WTC11 (cell line): ENCODE measurements at regions not wholly inside any gene's neighbourhood (a gene's known extent, or its start where the extent isn't known, plus 50 kb on each side); places are given as distances from the start of the nearest gene placed in this dataset.

Experiments
- ATAC-seq: fragments of 200-7000 bp; cut with Tn5 transposase; 2 replicates; pipeline ENCODE4 v1.10.0; 2021; ENCODE audit warnings: mild to moderate bottlenecking, moderate library complexity
- CTCF ChIA-PET: fragments of 300-600 bp; sonication (Branson Sonifier 250); formaldehyde crosslinking; loops from one replicate; lab custom pipeline; 2021; ENCODE audit warnings: antibody characterized with exemption; lab: Charles Lee
- POLR2A ChIA-PET: fragments of 350-600 bp; sonication (Branson Sonifier 250); formaldehyde crosslinking; loops from one replicate; lab custom pipeline; 2021; ENCODE audit warnings: antibody characterized with exemption; lab: Charles Lee
- DNase-seq: peaks from one replicate; pipeline ENCODE4 v3.0.0; 2021; ENCODE audit warnings: low spot score
- H3K27ac Mint-ChIP-seq: 2 replicates; pipeline ENCODE4 v1.8.0; 2021; ENCODE audit warnings: mixed read lengths
- H3K27me3 Mint-ChIP-seq: 2 replicates; pipeline ENCODE4 v1.8.0; 2021; ENCODE audit warnings: low read depth, mild to moderate bottlenecking, moderate library complexity, mixed read lengths
- H3K36me3 Mint-ChIP-seq: 2 replicates; pipeline ENCODE4 v1.8.0; 2021; ENCODE audit warnings: mixed read lengths
- H3K4me1 Mint-ChIP-seq: 2 replicates; pipeline ENCODE4 v1.8.0; 2022; ENCODE audit warnings: mixed read lengths
- H3K4me3 Mint-ChIP-seq: 2 replicates; pipeline ENCODE4 v1.8.0; 2021; ENCODE audit warnings: mild to moderate bottlenecking, moderate library complexity, mixed read lengths
- H3K9me3 Mint-ChIP-seq: 2 replicates; pipeline ENCODE4 v1.8.0; 2021; ENCODE audit warnings: mixed read lengths
- CREM ChIP-seq: sonication (generic); formaldehyde crosslinking; IDR thresholded peaks from 2 replicates; pipeline ENCODE4 v1.8.1; 2022; ENCODE audit warnings: mild to moderate bottlenecking, missing genetic modification reagents, moderate library complexity
- EMX1 ChIP-seq: fragments of 250-450 bp; sonication (Bioruptor Pico); IDR thresholded peaks from 2 replicates; pipeline ENCODE4 v1.8.0; 2021; ENCODE audit warnings: mild to moderate bottlenecking
- FOXJ3 ChIP-seq: sonication (generic); formaldehyde crosslinking; IDR thresholded peaks from 2 replicates; pipeline ENCODE4 v1.9.0; 2021; ENCODE audit warnings: missing genetic modification reagents, mild to moderate bottlenecking, borderline replicate concordance
- GTF2I ChIP-seq: fragments of 250-450 bp; sonication (Bioruptor Pico); conservative IDR thresholded peaks from 2 replicates; pipeline ENCODE4 v1.4.0; 2021; ENCODE audit warnings: mild to moderate bottlenecking
- KAT7 ChIP-seq: sonication (generic); formaldehyde crosslinking; IDR thresholded peaks from 2 replicates; pipeline ENCODE4 v1.8.1; 2023; ENCODE audit warnings: missing genetic modification reagents, mild to moderate bottlenecking, borderline replicate concordance
- NFE2L1 ChIP-seq: sonication (generic); formaldehyde crosslinking; IDR thresholded peaks from 2 replicates; pipeline ENCODE4 v1.8.1; 2023; ENCODE audit warnings: missing genetic modification reagents
- NR3C1 ChIP-seq: sonication (generic); formaldehyde crosslinking; conservative IDR thresholded peaks from 2 replicates; pipeline ENCODE4 v1.8.1; 2023; ENCODE audit warnings: low read depth, mild to moderate bottlenecking, missing genetic modification reagents
- PRRX2 ChIP-seq: fragments of 250-450 bp; sonication (Bioruptor Pico); IDR thresholded peaks from 2 replicates; pipeline ENCODE4 v1.8.0; 2021; ENCODE audit warnings: mild to moderate bottlenecking
- RELA ChIP-seq: sonication (generic); formaldehyde crosslinking; IDR thresholded peaks from 2 replicates; pipeline ENCODE4 v1.8.1; 2022; ENCODE audit warnings: missing genetic modification reagents, mild to moderate bottlenecking, borderline replicate concordance
- SOX15 ChIP-seq: fragments of 250-450 bp; sonication (Bioruptor Pico); IDR thresholded peaks from 2 replicates; pipeline ENCODE4 v1.9.0; 2021; ENCODE audit warnings: mild to moderate bottlenecking
- ZNF263 ChIP-seq: sonication (generic); formaldehyde crosslinking; IDR thresholded peaks from 2 replicates; pipeline ENCODE4 v1.8.1; 2022; ENCODE audit warnings: low read depth, mild to moderate bottlenecking, moderate library complexity, missing genetic modification reagents
- ZNF396 ChIP-seq: fragments of 250-450 bp; sonication (Bioruptor Pico); IDR thresholded peaks from 2 replicates; pipeline ENCODE4 v1.8.0; 2021; ENCODE audit warnings: mild to moderate bottlenecking, moderate library complexity, borderline replicate concordance
- ZNF416 ChIP-seq: fragments of 250-450 bp; sonication (Bioruptor Pico); IDR thresholded peaks from 2 replicates; pipeline ENCODE4 v1.9.0; 2021; ENCODE audit warnings: mild to moderate bottlenecking, inconsistent platforms
- ZNF423 ChIP-seq: fragments of 250-450 bp; sonication (Bioruptor Pico); IDR thresholded peaks from 2 replicates; pipeline ENCODE4 v2.1.2; 2022; ENCODE audit warnings: mild to moderate bottlenecking, moderate library complexity
- TF ChIP-seq, protein P1 (sequence below): sonication (generic); formaldehyde crosslinking; IDR thresholded peaks from 2 replicates; pipeline ENCODE4 v1.8.1; 2023; ENCODE audit warnings: mild to moderate bottlenecking, moderate library complexity, missing genetic modification reagents
- TF ChIP-seq, protein P2 (sequence below): sonication (generic); formaldehyde crosslinking; IDR thresholded peaks from 2 replicates; pipeline ENCODE4 v1.8.1; 2023; ENCODE audit warnings: mild to moderate bottlenecking, missing genetic modification reagents
- TF ChIP-seq, protein P3 (sequence below): sonication (generic); formaldehyde crosslinking; IDR thresholded peaks from 2 replicates; pipeline ENCODE4 v1.8.1; 2022; ENCODE audit warnings: low read depth, mild to moderate bottlenecking, moderate library complexity, missing genetic modification reagents, borderline replicate concordance
- TF ChIP-seq, protein P4 (sequence below): sonication (generic); formaldehyde crosslinking; conservative IDR thresholded peaks from 2 replicates; pipeline ENCODE4 v1.8.1; 2022; ENCODE audit warnings: mild to moderate bottlenecking, missing genetic modification reagents
- TF ChIP-seq, protein P5 (sequence below): sonication (generic); formaldehyde crosslinking; IDR thresholded peaks from 2 replicates; pipeline ENCODE4 v1.8.0; 2023; ENCODE audit warnings: missing genetic modification reagents
- TF ChIP-seq, protein P6 (sequence below): sonication (generic); formaldehyde crosslinking; IDR thresholded peaks from 2 replicates; pipeline ENCODE4 v1.8.0; 2022; ENCODE audit warnings: mild to moderate bottlenecking, missing genetic modification reagents
- TF ChIP-seq, protein P7 (sequence below): sonication (generic); formaldehyde crosslinking; IDR thresholded peaks from 2 replicates; pipeline ENCODE4 v1.8.1; 2022; ENCODE audit warnings: mild to moderate bottlenecking, missing genetic modification reagents, moderate library complexity, borderline replicate concordance
- TF ChIP-seq, protein P8 (sequence below): sonication (generic); formaldehyde crosslinking; IDR thresholded peaks from 2 replicates; pipeline ENCODE4 v1.8.1; 2023; ENCODE audit warnings: mild to moderate bottlenecking, missing genetic modification reagents, moderate library complexity
- TF ChIP-seq, protein P9 (sequence below): fragments of 200-600 bp; IDR thresholded peaks from 2 replicates; pipeline ENCODE4 v1.8.0; 2022; ENCODE audit warnings: antibody characterized with exemption

DNA sequence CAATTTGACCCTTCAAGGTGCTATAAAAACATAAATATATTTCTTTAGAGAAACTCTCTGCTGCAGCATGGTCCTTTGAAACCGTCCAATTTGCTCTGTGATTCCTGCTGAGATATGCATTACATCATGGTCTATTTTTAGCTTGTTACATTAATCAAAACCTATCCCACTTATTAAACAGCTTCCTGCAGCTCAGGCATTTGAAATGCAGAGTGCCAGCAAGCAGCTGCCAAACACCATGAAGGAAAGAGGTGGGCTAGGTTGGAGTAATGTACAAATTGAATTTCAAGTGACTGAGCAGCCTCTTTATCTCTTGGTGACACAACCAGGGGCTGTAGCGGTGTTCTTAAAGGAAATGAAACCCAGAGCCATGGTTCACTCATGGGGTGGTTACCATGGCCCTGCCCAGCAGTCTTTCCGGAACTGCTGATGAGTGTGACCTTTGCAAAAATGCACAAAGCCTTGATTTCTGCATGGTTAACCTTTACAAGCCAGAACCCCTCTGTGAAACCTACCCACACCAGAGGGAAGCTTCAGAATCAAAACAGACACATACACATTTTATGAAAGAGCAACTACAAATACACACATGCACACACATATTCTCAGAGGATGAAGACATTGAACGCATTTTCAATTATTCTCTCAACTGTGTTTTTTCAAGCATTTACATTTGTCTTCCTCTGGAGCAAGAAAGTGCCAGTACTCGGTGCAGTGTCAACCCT, 155.8 kb upstream of the ZNF608 start:
- no peak for ATAC-seq
- no peak for DNase-seq
- no peak for TF ChIP-seq EMX1 (CRISPR knock-in tag)
- TF ChIP-seq, protein P1, sequence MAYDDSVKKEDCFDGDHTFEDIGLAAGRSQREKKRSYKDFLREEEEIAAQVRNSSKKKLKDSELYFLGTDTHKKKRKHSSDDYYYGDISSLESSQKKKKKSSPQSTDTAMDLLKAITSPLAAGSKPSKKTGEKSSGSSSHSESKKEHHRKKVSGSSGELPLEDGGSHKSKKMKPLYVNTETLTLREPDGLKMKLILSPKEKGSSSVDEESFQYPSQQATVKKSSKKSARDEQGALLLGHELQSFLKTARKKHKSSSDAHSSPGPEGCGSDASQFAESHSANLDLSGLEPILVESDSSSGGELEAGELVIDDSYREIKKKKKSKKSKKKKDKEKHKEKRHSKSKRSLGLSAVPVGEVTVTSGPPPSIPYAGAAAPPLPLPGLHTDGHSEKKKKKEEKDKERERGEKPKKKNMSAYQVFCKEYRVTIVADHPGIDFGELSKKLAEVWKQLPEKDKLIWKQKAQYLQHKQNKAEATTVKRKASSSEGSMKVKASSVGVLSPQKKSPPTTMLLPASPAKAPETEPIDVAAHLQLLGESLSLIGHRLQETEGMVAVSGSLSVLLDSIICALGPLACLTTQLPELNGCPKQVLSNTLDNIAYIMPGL = no peak
- no peak for TF ChIP-seq ZNF423 (CRISPR knock-in tag)
- TF ChIP-seq, protein P2, sequence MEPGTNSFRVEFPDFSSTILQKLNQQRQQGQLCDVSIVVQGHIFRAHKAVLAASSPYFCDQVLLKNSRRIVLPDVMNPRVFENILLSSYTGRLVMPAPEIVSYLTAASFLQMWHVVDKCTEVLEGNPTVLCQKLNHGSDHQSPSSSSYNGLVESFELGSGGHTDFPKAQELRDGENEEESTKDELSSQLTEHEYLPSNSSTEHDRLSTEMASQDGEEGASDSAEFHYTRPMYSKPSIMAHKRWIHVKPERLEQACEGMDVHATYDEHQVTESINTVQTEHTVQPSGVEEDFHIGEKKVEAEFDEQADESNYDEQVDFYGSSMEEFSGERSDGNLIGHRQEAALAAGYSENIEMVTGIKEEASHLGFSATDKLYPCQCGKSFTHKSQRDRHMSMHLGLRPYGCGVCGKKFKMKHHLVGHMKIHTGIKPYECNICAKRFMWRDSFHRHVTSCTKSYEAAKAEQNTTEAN = no peak
- TF ChIP-seq, protein P3, sequence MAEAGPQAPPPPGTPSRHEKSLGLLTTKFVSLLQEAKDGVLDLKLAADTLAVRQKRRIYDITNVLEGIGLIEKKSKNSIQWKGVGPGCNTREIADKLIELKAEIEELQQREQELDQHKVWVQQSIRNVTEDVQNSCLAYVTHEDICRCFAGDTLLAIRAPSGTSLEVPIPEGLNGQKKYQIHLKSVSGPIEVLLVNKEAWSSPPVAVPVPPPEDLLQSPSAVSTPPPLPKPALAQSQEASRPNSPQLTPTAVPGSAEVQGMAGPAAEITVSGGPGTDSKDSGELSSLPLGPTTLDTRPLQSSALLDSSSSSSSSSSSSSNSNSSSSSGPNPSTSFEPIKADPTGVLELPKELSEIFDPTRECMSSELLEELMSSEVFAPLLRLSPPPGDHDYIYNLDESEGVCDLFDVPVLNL (CRISPR knock-in tag) = no peak
- TF ChIP-seq ZNF263 = no peak
- TF ChIP-seq, protein P4, sequence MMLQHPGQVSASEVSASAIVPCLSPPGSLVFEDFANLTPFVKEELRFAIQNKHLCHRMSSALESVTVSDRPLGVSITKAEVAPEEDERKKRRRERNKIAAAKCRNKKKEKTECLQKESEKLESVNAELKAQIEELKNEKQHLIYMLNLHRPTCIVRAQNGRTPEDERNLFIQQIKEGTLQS = no peak
- TF ChIP-seq SOX15 (CRISPR knock-in tag) = no peak
- TF ChIP-seq PRRX2 = no peak
- TF ChIP-seq ZNF396 (CRISPR knock-in tag) = no peak
- no peak for TF ChIP-seq NR3C1
- TF ChIP-seq, protein P5, sequence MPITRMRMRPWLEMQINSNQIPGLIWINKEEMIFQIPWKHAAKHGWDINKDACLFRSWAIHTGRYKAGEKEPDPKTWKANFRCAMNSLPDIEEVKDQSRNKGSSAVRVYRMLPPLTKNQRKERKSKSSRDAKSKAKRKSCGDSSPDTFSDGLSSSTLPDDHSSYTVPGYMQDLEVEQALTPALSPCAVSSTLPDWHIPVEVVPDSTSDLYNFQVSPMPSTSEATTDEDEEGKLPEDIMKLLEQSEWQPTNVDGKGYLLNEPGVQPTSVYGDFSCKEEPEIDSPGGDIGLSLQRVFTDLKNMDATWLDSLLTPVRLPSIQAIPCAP (CRISPR knock-in tag) = no peak
- TF ChIP-seq, protein P6, sequence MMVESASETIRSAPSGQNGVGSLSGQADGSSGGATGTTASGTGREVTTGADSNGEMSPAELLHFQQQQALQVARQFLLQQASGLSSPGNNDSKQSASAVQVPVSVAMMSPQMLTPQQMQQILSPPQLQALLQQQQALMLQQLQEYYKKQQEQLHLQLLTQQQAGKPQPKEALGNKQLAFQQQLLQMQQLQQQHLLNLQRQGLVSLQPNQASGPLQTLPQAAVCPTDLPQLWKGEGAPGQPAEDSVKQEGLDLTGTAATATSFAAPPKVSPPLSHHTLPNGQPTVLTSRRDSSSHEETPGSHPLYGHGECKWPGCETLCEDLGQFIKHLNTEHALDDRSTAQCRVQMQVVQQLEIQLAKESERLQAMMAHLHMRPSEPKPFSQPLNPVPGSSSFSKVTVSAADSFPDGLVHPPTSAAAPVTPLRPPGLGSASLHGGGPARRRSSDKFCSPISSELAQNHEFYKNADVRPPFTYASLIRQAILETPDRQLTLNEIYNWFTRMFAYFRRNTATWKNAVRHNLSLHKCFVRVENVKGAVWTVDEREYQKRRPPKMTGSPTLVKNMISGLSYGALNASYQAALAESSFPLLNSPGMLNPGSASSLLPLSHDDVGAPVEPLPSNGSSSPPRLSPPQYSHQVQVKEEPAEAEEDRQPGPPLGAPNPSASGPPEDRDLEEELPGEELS (CRISPR knock-in tag) = no peak
- TF ChIP-seq, all 79 proteins: peak for 0
- Mint-ChIP-seq H3K27ac (no peak overlapping the region), H3K4me1 (peaks cover 40% of the 10 kb centered on the region), H3K4me3 (no peak overlapping the region), H3K9me3 (peaks cover 8% of the 10 kb centered on the region), H3K36me3 (peaks cover 7% of the 10 kb centered on the region), H3K27me3 (peaks cover 66% of the 10 kb centered on the region)
- ChIA-PET CTCF (no interaction called here), POLR2A (no interaction called here)

DNA sequence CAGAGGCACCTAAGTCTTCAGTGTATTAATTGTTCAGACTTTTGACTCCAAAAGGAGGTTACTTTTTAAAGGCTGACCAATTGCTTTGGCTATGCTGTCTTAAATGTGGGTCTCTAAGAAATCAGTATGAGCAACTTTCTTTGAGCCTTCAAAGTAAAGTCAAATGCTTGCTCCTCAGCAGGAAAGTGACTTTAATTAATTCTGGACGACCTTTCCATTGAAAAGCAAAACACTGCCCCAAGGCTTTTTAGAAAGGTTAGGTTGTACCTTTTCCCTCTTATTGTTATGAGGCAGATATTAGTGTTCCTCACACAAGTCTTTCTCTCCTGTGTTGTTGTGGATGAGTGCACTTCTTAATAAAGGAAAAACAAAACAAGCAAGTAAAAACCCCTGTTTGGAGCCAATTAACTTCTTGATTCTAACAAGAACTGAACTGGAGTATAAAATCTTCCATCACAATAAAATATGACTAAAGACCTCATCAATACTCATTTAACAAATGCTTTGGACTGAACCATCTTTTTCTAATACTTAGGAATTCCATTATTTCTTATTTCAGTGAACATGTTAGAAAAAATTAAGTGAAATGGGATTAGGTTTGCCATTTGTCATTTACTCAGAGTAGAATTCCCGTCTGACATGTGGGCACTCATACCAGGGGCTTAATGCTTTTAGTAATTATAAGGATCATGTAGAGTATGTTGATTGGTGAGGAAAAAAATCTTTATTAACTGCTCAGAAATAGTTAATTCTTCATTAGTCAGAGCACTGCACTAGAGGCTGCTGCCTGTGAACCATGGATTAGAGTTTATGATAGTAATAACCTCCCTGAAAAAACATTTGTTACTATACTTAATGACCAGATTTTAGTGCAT, 159.1 kb upstream of the ZNF608 start:
- no peak for DNase-seq
- peak; percentile 34; the same call in 1 of the 2 replicates for ATAC-seq
- H3K27ac Mint-ChIP-seq = no peak overlapping the region
- H3K36me3 Mint-ChIP-seq = no peaks in the 10 kb centered on the region
- H3K27me3 Mint-ChIP-seq = peaks cover 93% of the 10 kb centered on the region
- ChIA-PET POLR2A (no interaction called here), CTCF (no interaction called here)
- no peak overlapping the region for H3K4me3 Mint-ChIP-seq
- H3K9me3 Mint-ChIP-seq = no peaks in the 10 kb centered on the region
- TF ChIP-seq, protein P7, sequence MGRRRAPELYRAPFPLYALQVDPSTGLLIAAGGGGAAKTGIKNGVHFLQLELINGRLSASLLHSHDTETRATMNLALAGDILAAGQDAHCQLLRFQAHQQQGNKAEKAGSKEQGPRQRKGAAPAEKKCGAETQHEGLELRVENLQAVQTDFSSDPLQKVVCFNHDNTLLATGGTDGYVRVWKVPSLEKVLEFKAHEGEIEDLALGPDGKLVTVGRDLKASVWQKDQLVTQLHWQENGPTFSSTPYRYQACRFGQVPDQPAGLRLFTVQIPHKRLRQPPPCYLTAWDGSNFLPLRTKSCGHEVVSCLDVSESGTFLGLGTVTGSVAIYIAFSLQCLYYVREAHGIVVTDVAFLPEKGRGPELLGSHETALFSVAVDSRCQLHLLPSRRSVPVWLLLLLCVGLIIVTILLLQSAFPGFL (CRISPR knock-in tag) = no peak
- TF ChIP-seq, protein P8, sequence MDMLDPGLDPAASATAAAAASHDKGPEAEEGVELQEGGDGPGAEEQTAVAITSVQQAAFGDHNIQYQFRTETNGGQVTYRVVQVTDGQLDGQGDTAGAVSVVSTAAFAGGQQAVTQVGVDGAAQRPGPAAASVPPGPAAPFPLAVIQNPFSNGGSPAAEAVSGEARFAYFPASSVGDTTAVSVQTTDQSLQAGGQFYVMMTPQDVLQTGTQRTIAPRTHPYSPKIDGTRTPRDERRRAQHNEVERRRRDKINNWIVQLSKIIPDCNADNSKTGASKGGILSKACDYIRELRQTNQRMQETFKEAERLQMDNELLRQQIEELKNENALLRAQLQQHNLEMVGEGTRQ (CRISPR knock-in tag) = no peak
- TF ChIP-seq CREM (CRISPR knock-in tag) (no peak), ZNF416 (CRISPR knock-in tag) (no peak), KAT7 (CRISPR knock-in tag) (no peak), ZNF263 (no peak), RELA (CRISPR knock-in tag) (no peak), NFE2L1 (no peak), FOXJ3 (CRISPR knock-in tag) (no peak), GTF2I (no peak), EMX1 (CRISPR knock-in tag) (no peak)
- TF ChIP-seq, protein P9, sequence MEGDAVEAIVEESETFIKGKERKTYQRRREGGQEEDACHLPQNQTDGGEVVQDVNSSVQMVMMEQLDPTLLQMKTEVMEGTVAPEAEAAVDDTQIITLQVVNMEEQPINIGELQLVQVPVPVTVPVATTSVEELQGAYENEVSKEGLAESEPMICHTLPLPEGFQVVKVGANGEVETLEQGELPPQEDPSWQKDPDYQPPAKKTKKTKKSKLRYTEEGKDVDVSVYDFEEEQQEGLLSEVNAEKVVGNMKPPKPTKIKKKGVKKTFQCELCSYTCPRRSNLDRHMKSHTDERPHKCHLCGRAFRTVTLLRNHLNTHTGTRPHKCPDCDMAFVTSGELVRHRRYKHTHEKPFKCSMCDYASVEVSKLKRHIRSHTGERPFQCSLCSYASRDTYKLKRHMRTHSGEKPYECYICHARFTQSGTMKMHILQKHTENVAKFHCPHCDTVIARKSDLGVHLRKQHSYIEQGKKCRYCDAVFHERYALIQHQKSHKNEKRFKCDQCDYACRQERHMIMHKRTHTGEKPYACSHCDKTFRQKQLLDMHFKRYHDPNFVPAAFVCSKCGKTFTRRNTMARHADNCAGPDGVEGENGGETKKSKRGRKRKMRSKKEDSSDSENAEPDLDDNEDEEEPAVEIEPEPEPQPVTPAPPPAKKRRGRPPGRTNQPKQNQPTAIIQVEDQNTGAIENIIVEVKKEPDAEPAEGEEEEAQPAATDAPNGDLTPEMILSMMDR = no peak
- peaks cover 52% of the 10 kb centered on the region for H3K4me1 Mint-ChIP-seq
